ENCODE measurements at regions not wholly inside any gene's neighbourhood (a gene's known extent, or its start where the extent isn't known, plus 50 kb on each side); places are given as distances from the start of the nearest gene placed in this dataset.

GRCh38 chr1:88216441-88216840 lies 467.6 kb upstream of the PKN2 start:
- no peaks in the 10 kb centered on the region for H3K9me3 ChIP-seq (ENCODE audit: control insufficient read depth, low read length)
- DNase-seq, result no peak
- no peak for ATAC-seq (ENCODE audit: low FRiP score)
- H3K27ac ChIP-seq (ENCODE audit: low read depth in 1 of 2, low read length in 2 of 2), result no peak overlapping the region
- intact Hi-C loops (cut with DNase I), result no loop called here
- H3K36me3 ChIP-seq (ENCODE audit: control insufficient read depth in 1 of 2, insufficient read depth in 2 of 2, low read length in 1 of 2), result no peaks in the 10 kb centered on the region
- WGBS, 2 donors, result 82 to 84% methylated on average over 4 of the region's 4 CpGs
- H3K4me1 ChIP-seq (ENCODE audit: control insufficient read depth in 1 of 2, insufficient read depth in 2 of 2, low read length in 2 of 2), result no peaks in the 10 kb centered on the region
- H3K27me3 ChIP-seq (ENCODE audit: control insufficient read depth in 1 of 2, insufficient read depth in 2 of 2, low read length in 1 of 2), result no peaks in the 10 kb centered on the region
- H3K4me3 ChIP-seq (ENCODE audit: low read length in 2 of 2), result no peak overlapping the region

GRCh38 chr1:88217386-88217785 lies 466.7 kb upstream of the PKN2 start:
- DNase-seq (no peak), ATAC-seq (ENCODE audit: low FRiP score) (no peak)
- no peak overlapping the region for H3K4me3 ChIP-seq (ENCODE audit: low read length in 2 of 2)
- no peaks in the 10 kb centered on the region for H3K9me3 ChIP-seq (ENCODE audit: control insufficient read depth, low read length)
- no peaks in the 10 kb centered on the region for H3K4me1 ChIP-seq (ENCODE audit: control insufficient read depth in 1 of 2, insufficient read depth in 2 of 2, low read length in 2 of 2)
- intact Hi-C loops (cut with DNase I), result no loop called here
- no peaks in the 10 kb centered on the region for H3K27me3 ChIP-seq (ENCODE audit: control insufficient read depth in 1 of 2, insufficient read depth in 2 of 2, low read length in 1 of 2)
- 67 to 88% methylated on average over 2 of the region's 2 CpGs for WGBS, 2 donors
- H3K27ac ChIP-seq (ENCODE audit: low read depth in 1 of 2, low read length in 2 of 2), result no peak overlapping the region
- no peaks in the 10 kb centered on the region for H3K36me3 ChIP-seq (ENCODE audit: control insufficient read depth in 1 of 2, insufficient read depth in 2 of 2, low read length in 1 of 2)

GRCh38 chr1:88219521-88219920 lies 464.6 kb upstream of the PKN2 start:
- intact Hi-C loops (cut with DNase I), result no loop called here
- Histone ChIP-seq H3K27me3 (ENCODE audit: control insufficient read depth in 1 of 2, insufficient read depth in 2 of 2, low read length in 1 of 2) (no peaks in the 10 kb centered on the region), H3K36me3 (ENCODE audit: control insufficient read depth in 1 of 2, insufficient read depth in 2 of 2, low read length in 1 of 2) (no peaks in the 10 kb centered on the region), H3K27ac (ENCODE audit: low read depth in 1 of 2, low read length in 2 of 2) (no peak overlapping the region), H3K4me3 (ENCODE audit: low read length in 2 of 2) (no peak overlapping the region), H3K9me3 (ENCODE audit: control insufficient read depth, low read length) (no peaks in the 10 kb centered on the region), H3K4me1 (ENCODE audit: control insufficient read depth in 1 of 2, insufficient read depth in 2 of 2, low read length in 2 of 2) (no peaks in the 10 kb centered on the region)
- WGBS, 2 donors, result 92 to 94% methylated on average over 3 of the region's 3 CpGs
- DNase-seq, result no peak
- no peak for ATAC-seq (ENCODE audit: low FRiP score)

GRCh38 chr1:88221411-88221810 lies 462.7 kb upstream of the PKN2 start:
- no peaks in the 10 kb centered on the region for H3K27me3 ChIP-seq (ENCODE audit: control insufficient read depth in 1 of 2, insufficient read depth in 2 of 2, low read length in 1 of 2)
- ATAC-seq (ENCODE audit: low FRiP score) (no peak), DNase-seq (no peak)
- intact Hi-C loops (cut with DNase I), result no loop called here
- H3K27ac ChIP-seq (ENCODE audit: low read depth in 1 of 2, low read length in 2 of 2), result no peak overlapping the region
- H3K4me3 ChIP-seq (ENCODE audit: low read length in 2 of 2), result no peak overlapping the region
- 60 to 63% methylated on average over 2 of the region's 2 CpGs for WGBS, 2 donors
- H3K9me3 ChIP-seq (ENCODE audit: control insufficient read depth, low read length), result no peaks in the 10 kb centered on the region
- no peaks in the 10 kb centered on the region for H3K4me1 ChIP-seq (ENCODE audit: control insufficient read depth in 1 of 2, insufficient read depth in 2 of 2, low read length in 2 of 2)
- no peaks in the 10 kb centered on the region for H3K36me3 ChIP-seq (ENCODE audit: control insufficient read depth in 1 of 2, insufficient read depth in 2 of 2, low read length in 1 of 2)

GRCh38 chr1:88224906-88225305 lies 459.2 kb upstream of the PKN2 start:
- Histone ChIP-seq H3K27ac (ENCODE audit: low read depth in 1 of 2, low read length in 2 of 2) (no peak overlapping the region), H3K4me1 (ENCODE audit: control insufficient read depth in 1 of 2, insufficient read depth in 2 of 2, low read length in 2 of 2) (no peaks in the 10 kb centered on the region), H3K27me3 (ENCODE audit: control insufficient read depth in 1 of 2, insufficient read depth in 2 of 2, low read length in 1 of 2) (no peaks in the 10 kb centered on the region), H3K9me3 (ENCODE audit: control insufficient read depth, low read length) (no peaks in the 10 kb centered on the region), H3K4me3 (ENCODE audit: low read length in 2 of 2) (no peak overlapping the region), H3K36me3 (ENCODE audit: control insufficient read depth in 1 of 2, insufficient read depth in 2 of 2, low read length in 1 of 2) (no peaks in the 10 kb centered on the region)
- DNase-seq, result no peak
- 80 to 86% methylated on average over 3 of the region's 3 CpGs for WGBS, 2 donors
- ATAC-seq (ENCODE audit: low FRiP score), result no peak
- intact Hi-C loops (cut with DNase I), result no loop called here

DNA sequence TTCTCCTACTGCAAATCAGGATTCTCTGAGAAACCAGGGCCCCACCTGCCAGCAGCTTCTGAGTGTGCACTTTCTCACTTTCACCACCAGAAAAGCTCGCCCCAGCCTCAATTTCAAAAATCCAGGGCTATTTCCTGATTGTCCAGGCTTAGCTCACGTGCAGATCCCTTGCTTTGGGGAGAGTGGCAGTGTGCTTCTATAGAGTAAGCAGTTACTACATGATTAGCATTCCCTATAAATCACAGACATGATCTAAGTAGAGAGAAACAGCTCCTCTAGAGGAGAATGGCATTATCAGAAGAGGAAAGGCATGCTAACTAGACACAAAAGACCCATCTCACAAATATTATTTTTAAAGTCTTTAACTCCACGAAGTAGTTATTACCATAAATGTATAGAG lies 456.0 kb upstream of the PKN2 start:
- WGBS, 2 donors, result 50 to 55% methylated on average over 3 of the region's 3 CpGs
- Histone ChIP-seq H3K36me3 (ENCODE audit: control insufficient read depth in 1 of 2, insufficient read depth in 2 of 2, low read length in 1 of 2) (no peaks in the 10 kb centered on the region), H3K4me3 (ENCODE audit: low read length in 2 of 2) (no peak overlapping the region), H3K27ac (ENCODE audit: low read depth in 1 of 2, low read length in 2 of 2) (no peak overlapping the region), H3K27me3 (ENCODE audit: control insufficient read depth in 1 of 2, insufficient read depth in 2 of 2, low read length in 1 of 2) (no peaks in the 10 kb centered on the region), H3K9me3 (ENCODE audit: control insufficient read depth, low read length) (no peaks in the 10 kb centered on the region), H3K4me1 (ENCODE audit: control insufficient read depth in 1 of 2, insufficient read depth in 2 of 2, low read length in 2 of 2) (no peaks in the 10 kb centered on the region)
- DNase-seq, result no peak
- ATAC-seq (ENCODE audit: low FRiP score), result no peak
- intact Hi-C loops (cut with DNase I), result no loop called here

DNA sequence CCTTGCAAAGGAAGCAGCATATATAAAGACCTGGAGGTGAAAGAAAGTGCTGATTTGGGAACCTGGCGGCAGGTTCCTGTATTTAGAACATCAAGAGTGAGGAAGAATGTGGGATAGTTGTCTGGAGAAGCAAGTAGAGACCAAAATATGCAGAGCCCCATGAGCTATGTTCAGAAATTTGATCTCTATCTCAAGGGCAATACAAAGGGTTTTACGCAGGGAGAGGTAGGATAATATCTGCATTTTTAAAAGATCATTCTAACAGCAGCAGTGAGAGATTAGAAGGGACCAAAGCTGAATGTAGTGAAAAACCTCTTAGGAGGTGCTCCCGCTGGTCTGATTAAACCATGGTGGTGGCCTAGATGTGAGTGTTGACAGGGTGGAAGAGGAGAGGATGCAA lies 453.9 kb upstream of the PKN2 start:
- Histone ChIP-seq H3K9me3 (ENCODE audit: control insufficient read depth, low read length) (no peaks in the 10 kb centered on the region), H3K4me1 (ENCODE audit: control insufficient read depth in 1 of 2, insufficient read depth in 2 of 2, low read length in 2 of 2) (no peaks in the 10 kb centered on the region), H3K27ac (ENCODE audit: low read depth in 1 of 2, low read length in 2 of 2) (no peak overlapping the region), H3K36me3 (ENCODE audit: control insufficient read depth in 1 of 2, insufficient read depth in 2 of 2, low read length in 1 of 2) (no peaks in the 10 kb centered on the region), H3K4me3 (ENCODE audit: low read length in 2 of 2) (no peak overlapping the region), H3K27me3 (ENCODE audit: control insufficient read depth in 1 of 2, insufficient read depth in 2 of 2, low read length in 1 of 2) (no peaks in the 10 kb centered on the region)
- intact Hi-C loops (cut with DNase I), result no loop called here
- no peak for DNase-seq
- ATAC-seq (ENCODE audit: low FRiP score), result no peak
- 90% methylated on average over 3 of the region's 3 CpGs for WGBS, 2 donors

DNA sequence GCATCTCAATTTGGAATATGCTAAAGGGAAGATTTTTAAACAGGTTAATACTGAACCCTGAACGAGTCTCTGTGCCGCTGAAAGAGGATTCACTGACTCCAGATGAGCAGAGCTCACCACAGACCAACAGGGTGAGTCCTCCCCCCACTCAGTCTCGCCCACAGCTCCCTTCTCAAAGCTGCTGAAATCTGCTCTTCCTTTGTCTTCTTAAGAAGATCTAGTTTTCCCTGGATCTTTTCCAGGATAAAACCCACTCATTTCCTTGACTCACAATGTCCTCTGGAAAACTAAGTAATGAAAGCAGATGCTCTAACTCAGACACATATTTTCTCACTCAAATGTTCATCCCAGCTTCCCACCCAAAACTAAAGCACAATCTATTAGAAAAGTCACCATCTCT lies 447.0 kb upstream of the PKN2 start:
- Histone ChIP-seq H3K36me3 (ENCODE audit: control insufficient read depth in 1 of 2, insufficient read depth in 2 of 2, low read length in 1 of 2) (no peaks in the 10 kb centered on the region), H3K9me3 (ENCODE audit: control insufficient read depth, low read length) (no peaks in the 10 kb centered on the region), H3K4me3 (ENCODE audit: low read length in 2 of 2) (no peak overlapping the region), H3K27ac (ENCODE audit: low read depth in 1 of 2, low read length in 2 of 2) (no peak overlapping the region), H3K27me3 (ENCODE audit: control insufficient read depth in 1 of 2, insufficient read depth in 2 of 2, low read length in 1 of 2) (no peaks in the 10 kb centered on the region), H3K4me1 (ENCODE audit: control insufficient read depth in 1 of 2, insufficient read depth in 2 of 2, low read length in 2 of 2) (no peaks in the 10 kb centered on the region)
- intact Hi-C loops (cut with DNase I), result no loop called here
- ATAC-seq (ENCODE audit: low FRiP score), result no peak
- WGBS, 2 donors, result 63 to 70% methylated on average over 3 of the region's 3 CpGs
- no peak for DNase-seq

DNA sequence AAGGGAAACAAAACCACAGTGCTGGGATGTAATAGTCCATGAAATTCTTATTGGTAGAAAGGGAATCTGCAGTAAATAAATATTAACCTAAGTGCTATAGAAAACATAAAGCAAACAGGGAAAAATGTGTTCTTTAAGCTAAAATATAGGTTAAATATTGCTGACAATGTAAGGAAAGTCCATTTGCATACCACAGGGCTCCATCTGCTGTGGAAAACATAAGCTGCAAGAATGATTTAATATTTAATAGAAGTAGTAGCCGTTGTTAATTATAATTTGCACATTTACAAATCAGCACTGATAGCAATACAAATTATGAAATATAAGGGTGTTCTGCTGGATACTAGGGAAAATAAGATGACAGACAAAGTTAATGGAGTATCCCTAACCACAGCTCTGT lies 444.9 kb upstream of the PKN2 start:
- no peak for ATAC-seq (ENCODE audit: low FRiP score)
- H3K4me1 ChIP-seq (ENCODE audit: control insufficient read depth in 1 of 2, insufficient read depth in 2 of 2, low read length in 2 of 2), result no peaks in the 10 kb centered on the region
- no peak overlapping the region for H3K27ac ChIP-seq (ENCODE audit: low read depth in 1 of 2, low read length in 2 of 2)
- no peak for DNase-seq
- no peaks in the 10 kb centered on the region for H3K27me3 ChIP-seq (ENCODE audit: control insufficient read depth in 1 of 2, insufficient read depth in 2 of 2, low read length in 1 of 2)
- H3K4me3 ChIP-seq (ENCODE audit: low read length in 2 of 2), result no peak overlapping the region
- WGBS, 2 donors, result 66 to 68% methylated on average over 1 of the region's 1 CpG
- no peaks in the 10 kb centered on the region for H3K9me3 ChIP-seq (ENCODE audit: control insufficient read depth, low read length)
- no peaks in the 10 kb centered on the region for H3K36me3 ChIP-seq (ENCODE audit: control insufficient read depth in 1 of 2, insufficient read depth in 2 of 2, low read length in 1 of 2)
- intact Hi-C loops (cut with DNase I), result no loop called here

Data from aorta (tissue), 5 donors.